Skin of body (tissue), 1 donor: ENCODE measurements at regions not wholly inside any gene's neighbourhood (a gene's known extent, or its start where the extent isn't known, plus 50 kb on each side); places are given as distances from the start of the nearest gene placed in this dataset. TPM values are rescaled to one million over a fixed set of nuclear protein-coding genes. Genes with fewer than 3 reads are reported as not detected.

Experiments
- small RNA-seq: library from RNA; depleted of rRNA; stranded (forward); fragments of <200 nt; gene quantifications from one replicate; pipeline ENCODE3, GENCODE V24; 2014; ENCODE audit warnings: low replicate concordance

Small RNA genes lying in the stretch of these regions (small RNA-seq; reads per million reads assigned to genes)
- gene RNU6-381P: not detected
